ENCODE measurements at regions not wholly inside any gene's neighbourhood (a gene's known extent, or its start where the extent isn't known, plus 50 kb on each side); places are given as distances from the start of the nearest gene placed in this dataset.

DNA sequence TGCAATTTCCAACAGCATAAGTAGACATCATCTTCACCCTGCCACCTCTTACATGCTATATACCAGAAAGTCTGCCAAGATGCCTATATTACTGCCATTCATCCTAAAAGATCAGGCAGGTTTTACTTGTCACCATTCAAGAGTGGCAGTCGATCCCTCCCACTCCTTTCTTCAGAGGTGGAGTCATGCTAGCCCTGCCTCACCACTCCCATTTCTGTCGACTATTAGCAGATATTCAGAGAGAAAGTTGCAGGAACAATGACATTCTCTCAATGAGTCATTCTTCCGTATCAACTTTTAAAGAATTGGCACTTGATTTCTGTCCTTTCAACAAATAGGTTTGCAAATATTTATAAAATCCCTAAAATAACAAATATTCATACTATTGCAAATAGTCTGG is 1060.1 kb downstream of the ADGRL3 start:
- Mint-ChIP-seq H3K4me1 (ENCODE audit: low read depth, unreplicated experiment) (no peaks in the 10 kb centered on the region), H3K4me3 (ENCODE audit: low read depth, unreplicated experiment) (no peak overlapping the region), H3K27me3 (ENCODE audit: unreplicated experiment) (no peaks in the 10 kb centered on the region), H3K9me3 (ENCODE audit: low read depth, unreplicated experiment) (peaks cover 4% of the 10 kb centered on the region), H3K27ac (ENCODE audit: unreplicated experiment) (no peak overlapping the region), H3K36me3 (ENCODE audit: insufficient read depth, unreplicated experiment) (no peaks in the 10 kb centered on the region)
- intact Hi-C loops (cut with micrococcal nuclease; ENCODE audit: unreplicated experiment), result no loop called here
- no TSS peak for BruUV-seq (replicated peaks)
- CTCF ChIA-PET, result no interaction called here
- DNase-seq, result no peak
- TF ChIP-seq, protein P1, sequence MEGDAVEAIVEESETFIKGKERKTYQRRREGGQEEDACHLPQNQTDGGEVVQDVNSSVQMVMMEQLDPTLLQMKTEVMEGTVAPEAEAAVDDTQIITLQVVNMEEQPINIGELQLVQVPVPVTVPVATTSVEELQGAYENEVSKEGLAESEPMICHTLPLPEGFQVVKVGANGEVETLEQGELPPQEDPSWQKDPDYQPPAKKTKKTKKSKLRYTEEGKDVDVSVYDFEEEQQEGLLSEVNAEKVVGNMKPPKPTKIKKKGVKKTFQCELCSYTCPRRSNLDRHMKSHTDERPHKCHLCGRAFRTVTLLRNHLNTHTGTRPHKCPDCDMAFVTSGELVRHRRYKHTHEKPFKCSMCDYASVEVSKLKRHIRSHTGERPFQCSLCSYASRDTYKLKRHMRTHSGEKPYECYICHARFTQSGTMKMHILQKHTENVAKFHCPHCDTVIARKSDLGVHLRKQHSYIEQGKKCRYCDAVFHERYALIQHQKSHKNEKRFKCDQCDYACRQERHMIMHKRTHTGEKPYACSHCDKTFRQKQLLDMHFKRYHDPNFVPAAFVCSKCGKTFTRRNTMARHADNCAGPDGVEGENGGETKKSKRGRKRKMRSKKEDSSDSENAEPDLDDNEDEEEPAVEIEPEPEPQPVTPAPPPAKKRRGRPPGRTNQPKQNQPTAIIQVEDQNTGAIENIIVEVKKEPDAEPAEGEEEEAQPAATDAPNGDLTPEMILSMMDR (IDR thresholded peaks at IDR 0.05; ENCODE audit: unreplicated experiment), result no peak

DNA sequence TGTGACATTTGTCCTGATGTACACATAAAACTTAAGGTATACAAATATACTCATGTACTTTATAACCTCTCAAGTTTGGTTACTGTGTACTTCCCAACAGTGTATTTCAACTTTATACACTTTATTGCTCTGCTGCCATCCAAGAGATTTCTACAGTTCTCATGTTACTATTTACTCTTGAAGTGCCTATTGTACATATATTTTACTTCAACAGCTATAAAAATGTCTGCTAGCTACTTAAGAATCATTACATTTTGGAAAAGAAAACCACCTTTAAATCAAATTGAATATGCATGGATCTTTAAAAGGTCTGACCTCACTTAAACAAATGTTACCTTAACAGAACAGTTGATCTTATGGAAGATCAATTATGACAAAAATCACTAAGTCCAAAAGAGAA is 1056.4 kb downstream of the ADGRL3 start:
- CTCF ChIA-PET, result no interaction called here
- no TSS peak for BruUV-seq (replicated peaks)
- Mint-ChIP-seq H3K4me1 (ENCODE audit: low read depth, unreplicated experiment) (no peaks in the 10 kb centered on the region), H3K4me3 (ENCODE audit: low read depth, unreplicated experiment) (no peak overlapping the region), H3K27me3 (ENCODE audit: unreplicated experiment) (no peaks in the 10 kb centered on the region), H3K9me3 (ENCODE audit: low read depth, unreplicated experiment) (peaks cover 4% of the 10 kb centered on the region), H3K27ac (ENCODE audit: unreplicated experiment) (no peak overlapping the region), H3K36me3 (ENCODE audit: insufficient read depth, unreplicated experiment) (no peaks in the 10 kb centered on the region)
- intact Hi-C loops (cut with micrococcal nuclease; ENCODE audit: unreplicated experiment), result no loop called here
- DNase-seq, result no peak
- TF ChIP-seq, protein P1 (IDR thresholded peaks at IDR 0.05; ENCODE audit: unreplicated experiment), result no peak

DNA sequence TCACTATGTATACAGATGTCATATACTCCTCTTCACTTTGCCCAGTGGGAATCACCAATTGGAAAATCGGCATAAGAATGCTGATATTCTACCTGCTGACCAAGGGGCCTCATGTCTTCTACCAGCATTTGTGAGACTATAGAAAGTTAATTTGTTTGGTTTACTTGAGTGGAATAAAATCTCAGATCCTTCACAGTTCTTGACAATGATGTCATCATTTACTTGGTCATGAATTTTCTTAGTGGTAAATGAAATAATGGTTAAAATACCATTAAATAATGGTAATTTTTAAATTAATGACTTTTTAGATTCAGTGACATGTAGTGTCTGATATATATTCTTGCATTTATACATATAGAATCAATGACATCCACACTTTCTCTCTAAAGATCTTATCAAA is 1052.6 kb downstream of the ADGRL3 start:
- peaks cover 6% of the 10 kb centered on the region for H3K9me3 Mint-ChIP-seq (ENCODE audit: low read depth, unreplicated experiment)
- CTCF ChIA-PET, result no interaction called here
- no TSS peak for BruUV-seq (replicated peaks)
- intact Hi-C loops (cut with micrococcal nuclease; ENCODE audit: unreplicated experiment), result no loop called here
- no peak for DNase-seq
- no peaks in the 10 kb centered on the region for H3K36me3 Mint-ChIP-seq (ENCODE audit: insufficient read depth, unreplicated experiment)
- no peak overlapping the region for H3K4me3 Mint-ChIP-seq (ENCODE audit: low read depth, unreplicated experiment)
- H3K27ac Mint-ChIP-seq (ENCODE audit: unreplicated experiment), result no peak overlapping the region
- no peaks in the 10 kb centered on the region for H3K27me3 Mint-ChIP-seq (ENCODE audit: unreplicated experiment)
- TF ChIP-seq, protein P1 (IDR thresholded peaks at IDR 0.05; ENCODE audit: unreplicated experiment), result no peak
- H3K4me1 Mint-ChIP-seq (ENCODE audit: low read depth, unreplicated experiment), result no peaks in the 10 kb centered on the region

DNA sequence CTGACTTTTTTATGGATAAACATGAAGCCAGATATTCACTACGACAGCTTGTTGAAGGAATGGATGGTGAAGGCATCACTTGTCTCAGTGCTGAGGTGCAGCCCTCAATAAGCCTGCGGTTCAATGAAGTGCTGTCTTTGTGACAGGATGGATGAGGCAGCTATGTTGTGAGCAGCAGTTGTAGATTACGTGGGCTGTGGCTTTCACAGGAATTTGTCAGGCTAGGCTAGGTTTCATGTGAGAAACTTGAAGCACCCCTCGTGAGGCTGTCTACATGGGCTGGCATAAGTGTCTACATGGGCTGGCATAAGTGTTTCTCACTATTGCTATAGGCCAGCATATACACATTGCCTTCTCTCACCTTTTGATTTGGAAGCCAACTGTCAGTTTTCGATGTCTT is 1050.0 kb downstream of the ADGRL3 start:
- no peak for DNase-seq
- Mint-ChIP-seq H3K4me3 (ENCODE audit: low read depth, unreplicated experiment) (no peak overlapping the region), H3K36me3 (ENCODE audit: insufficient read depth, unreplicated experiment) (no peaks in the 10 kb centered on the region), H3K27me3 (ENCODE audit: unreplicated experiment) (no peaks in the 10 kb centered on the region), H3K4me1 (ENCODE audit: low read depth, unreplicated experiment) (no peaks in the 10 kb centered on the region), H3K27ac (ENCODE audit: unreplicated experiment) (no peak overlapping the region), H3K9me3 (ENCODE audit: low read depth, unreplicated experiment) (peaks cover 6% of the 10 kb centered on the region)
- intact Hi-C loops (cut with micrococcal nuclease; ENCODE audit: unreplicated experiment), result no loop called here
- no TSS peak for BruUV-seq (replicated peaks)
- CTCF ChIA-PET, result no interaction called here
- TF ChIP-seq, protein P1 (IDR thresholded peaks at IDR 0.05; ENCODE audit: unreplicated experiment), result no peak

DNA sequence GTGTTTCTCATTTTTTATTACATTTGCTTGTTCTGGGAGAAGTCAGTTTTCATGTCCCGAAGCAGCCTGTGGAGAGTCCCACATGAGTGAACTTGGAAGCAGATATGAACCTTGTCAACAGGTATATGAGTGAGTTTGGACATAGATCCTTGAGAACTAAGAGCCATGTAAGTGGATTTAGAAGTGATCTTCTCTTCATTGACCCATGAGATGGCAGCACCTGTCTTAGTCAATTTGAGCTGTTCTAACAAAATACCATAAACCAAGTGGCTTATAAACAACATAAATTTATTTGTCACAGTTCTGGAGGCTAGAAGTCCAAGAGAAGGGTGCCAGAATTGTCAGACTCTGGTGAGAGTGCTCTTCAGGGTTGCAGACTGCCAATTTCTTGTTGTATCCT is 1043.8 kb downstream of the ADGRL3 start:
- Mint-ChIP-seq H3K4me3 (ENCODE audit: low read depth, unreplicated experiment) (no peak overlapping the region), H3K9me3 (ENCODE audit: low read depth, unreplicated experiment) (peaks cover 6% of the 10 kb centered on the region), H3K4me1 (ENCODE audit: low read depth, unreplicated experiment) (no peaks in the 10 kb centered on the region), H3K36me3 (ENCODE audit: insufficient read depth, unreplicated experiment) (no peaks in the 10 kb centered on the region), H3K27ac (ENCODE audit: unreplicated experiment) (no peak overlapping the region), H3K27me3 (ENCODE audit: unreplicated experiment) (no peaks in the 10 kb centered on the region)
- TF ChIP-seq, protein P1 (IDR thresholded peaks at IDR 0.05; ENCODE audit: unreplicated experiment), result no peak
- intact Hi-C loops (cut with micrococcal nuclease; ENCODE audit: unreplicated experiment), result no loop called here
- no peak for DNase-seq
- CTCF ChIA-PET, result no interaction called here
- BruUV-seq (replicated peaks), result no TSS peak
